Upper lobe of left lung (tissue), 6 donors: ENCODE measurements at regions not wholly inside any gene's neighbourhood (a gene's known extent, or its start where the extent isn't known, plus 50 kb on each side); places are given as distances from the start of the nearest gene placed in this dataset.

Source experiments
- ATAC-seq, 2 donors: fragments of 200-7000 bp; cut with Tn5 transposase; one replicate each; pipeline ENCODE4 v1.9.1; 2022; ENCODE audit warnings: mild to moderate bottlenecking in 2 of 2, moderate library complexity in 2 of 2; ENCODE audit not compliant: low FRiP score in 2 of 2
- DNase-seq, 2 donors: peaks; one replicate each; pipeline ENCODE4 v3.0.0-alpha.2; 2019 to 2020
- H3K27ac ChIP-seq, 4 donors: fragments of 200-600 bp; sonication (generic); one replicate each; pipeline ENCODE4 v1.5.1; 2016 to 2019
- H3K27me3 ChIP-seq, 4 donors: fragments of 200-600 bp; sonication (generic); one replicate each; pipeline ENCODE4 v1.5.1; 2017 to 2019
- H3K36me3 ChIP-seq, 4 donors: fragments of 200-600 bp; sonication (generic); one replicate each; pipeline ENCODE4 v1.5.1; 2016 to 2019
- H3K4me1 ChIP-seq, 4 donors: fragments of 200-600 bp; sonication (generic); one replicate each; pipeline ENCODE4 v1.5.1; 2018 to 2019
- H3K4me3 ChIP-seq, 4 donors: fragments of 200-600 bp; sonication (generic); one replicate each; pipeline ENCODE4 v1.5.1; 2017 to 2019; ENCODE audit warnings: mild to moderate bottlenecking in 2 of 4, moderate library complexity in 1 of 4
- H3K9me3 ChIP-seq, 4 donors: fragments of 200-600 bp; sonication (generic); one replicate each; pipeline ENCODE4 v1.5.1; 2018 to 2019
- EP300 ChIP-seq, 4 donors: sonication (generic); formaldehyde crosslinking; IDR thresholded peaks; one replicate each; pipeline ENCODE4 v1.5.1; 2017; ENCODE audit warnings: antibody characterized with exemption in 4 of 4, control low read depth in 2 of 4
- POLR2A ChIP-seq, 4 donors: fragments of 450-650 bp; IDR thresholded peaks; one replicate each; pipeline ENCODE4 v1.5.1; 2016 to 2017; ENCODE audit warnings: antibody characterized with exemption in 4 of 4, mild to moderate bottlenecking in 2 of 4
- POLR2AphosphoS5 ChIP-seq, 2 donors: sonication (generic); formaldehyde crosslinking; IDR thresholded peaks; one replicate each; pipeline ENCODE4 v1.5.1; 2017; ENCODE audit warnings: antibody characterized with exemption in 2 of 2
- WGBS, 2 donors: methylation state at CpG; one replicate each; pipeline ENCODE4 v1.1.5; 2017 to 2018; 5-methylcytosine and 5-hydroxymethylcytosine counted together
- TF ChIP-seq, protein P1 (sequence below), 6 experiments: fragments of 450-650 bp in 4 of 6; fragments of 200-600 bp in 2 of 6; sonication (generic) in 2 of 6; IDR thresholded peaks; one replicate each; pipeline ENCODE4 v1.5.1; 2016 to 2019; ENCODE audit warnings: antibody characterized with exemption in 6 of 6
- donor health status: DM: no; HTN: no; CAD: no; lungs with moderate emphysema.
- donor health status: DM: no; HTN: yes; CAD: no; lungs with severe emphysema.

DNA sequence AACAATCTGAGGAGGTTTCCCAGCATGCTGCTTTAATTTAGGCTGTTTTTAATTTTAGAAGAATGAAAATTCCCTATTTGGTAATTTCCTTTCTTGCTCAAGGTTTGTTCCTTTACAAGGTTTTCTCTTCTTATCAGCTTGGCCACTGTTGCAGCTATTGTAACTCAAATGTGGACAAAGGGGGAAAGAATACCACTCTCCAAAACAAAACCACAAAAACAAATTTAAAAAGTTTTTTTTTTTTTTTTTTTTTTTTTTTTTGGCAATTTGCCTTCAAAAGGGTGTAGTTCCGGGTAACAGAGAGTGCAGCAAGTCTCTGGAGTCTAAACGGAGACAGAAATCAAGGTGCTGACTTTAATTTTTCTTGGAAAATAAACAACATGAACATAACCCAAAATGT, 306.4 kb upstream of the ARGLU1 start:
- Histone ChIP-seq H3K4me3 (no peak overlapping the region), H3K9me3 (no peaks in the 10 kb centered on the region), H3K4me1 (peaks cover 0 to 3% (median 0%) of the 10 kb centered on the region in 4 donors), H3K27me3 (no peaks in the 10 kb centered on the region), H3K36me3 (no peaks in the 10 kb centered on the region), H3K27ac (peak overlapping the region in 1 of 4 donors; percentile 18)
- 10 to 17% methylated on average over 2 of the region's 2 CpGs for WGBS, 2 donors
- TF ChIP-seq POLR2AphosphoS5 (IDR thresholded peaks at IDR 0.05), result no peak
- TF ChIP-seq POLR2A (IDR thresholded peaks at IDR 0.05), result no peak
- no peak for TF ChIP-seq EP300 (IDR thresholded peaks at IDR 0.05)
- TF ChIP-seq, protein P1, sequence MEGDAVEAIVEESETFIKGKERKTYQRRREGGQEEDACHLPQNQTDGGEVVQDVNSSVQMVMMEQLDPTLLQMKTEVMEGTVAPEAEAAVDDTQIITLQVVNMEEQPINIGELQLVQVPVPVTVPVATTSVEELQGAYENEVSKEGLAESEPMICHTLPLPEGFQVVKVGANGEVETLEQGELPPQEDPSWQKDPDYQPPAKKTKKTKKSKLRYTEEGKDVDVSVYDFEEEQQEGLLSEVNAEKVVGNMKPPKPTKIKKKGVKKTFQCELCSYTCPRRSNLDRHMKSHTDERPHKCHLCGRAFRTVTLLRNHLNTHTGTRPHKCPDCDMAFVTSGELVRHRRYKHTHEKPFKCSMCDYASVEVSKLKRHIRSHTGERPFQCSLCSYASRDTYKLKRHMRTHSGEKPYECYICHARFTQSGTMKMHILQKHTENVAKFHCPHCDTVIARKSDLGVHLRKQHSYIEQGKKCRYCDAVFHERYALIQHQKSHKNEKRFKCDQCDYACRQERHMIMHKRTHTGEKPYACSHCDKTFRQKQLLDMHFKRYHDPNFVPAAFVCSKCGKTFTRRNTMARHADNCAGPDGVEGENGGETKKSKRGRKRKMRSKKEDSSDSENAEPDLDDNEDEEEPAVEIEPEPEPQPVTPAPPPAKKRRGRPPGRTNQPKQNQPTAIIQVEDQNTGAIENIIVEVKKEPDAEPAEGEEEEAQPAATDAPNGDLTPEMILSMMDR (IDR thresholded peaks at IDR 0.05), result no peak
- no peak for DNase-seq
- ATAC-seq, result no peak

GRCh38 chr13:106873810-106874209, 305.9 kb upstream of the ARGLU1 start:
- ATAC-seq (no peak), DNase-seq (no peak)
- Histone ChIP-seq H3K27ac (peak overlapping the region in 2 of 4 donors; percentile 15 to 18), H3K9me3 (no peaks in the 10 kb centered on the region), H3K36me3 (no peaks in the 10 kb centered on the region), H3K4me1 (peaks cover 0 to 3% (median 0%) of the 10 kb centered on the region in 4 donors), H3K27me3 (no peaks in the 10 kb centered on the region), H3K4me3 (no peak overlapping the region)
- WGBS, 2 donors, result 55 to 64% methylated on average over 1 of the region's 1 CpG
- TF ChIP-seq POLR2A (IDR thresholded peaks at IDR 0.05), result no peak
- TF ChIP-seq, protein P1 (IDR thresholded peaks at IDR 0.05), result no peak
- TF ChIP-seq EP300 (IDR thresholded peaks at IDR 0.05), result no peak
- TF ChIP-seq POLR2AphosphoS5 (IDR thresholded peaks at IDR 0.05), result no peak

DNA sequence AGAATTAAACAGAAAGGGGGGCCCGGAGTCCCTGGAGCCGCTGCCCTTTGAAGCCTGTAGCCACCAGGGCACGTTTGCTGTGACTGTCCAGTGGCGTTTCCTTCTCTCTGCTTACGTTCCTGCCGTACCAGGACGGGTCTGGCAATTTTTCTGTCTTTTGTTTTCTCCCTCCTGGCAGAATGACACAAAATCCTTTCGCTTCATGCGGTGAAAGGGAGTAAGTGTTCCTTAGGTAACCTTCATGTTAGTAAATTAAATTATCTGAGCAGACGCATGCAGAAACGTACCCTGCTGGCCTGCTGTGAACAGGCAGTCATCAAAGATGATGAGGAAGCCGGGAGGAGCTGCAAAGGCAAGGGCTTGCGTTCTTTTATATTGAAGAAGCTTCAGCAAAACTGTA, 299.3 kb upstream of the ARGLU1 start:
- WGBS, 2 donors, result 19 to 20% methylated on average over 13 of the region's 13 CpGs

GRCh38 chr13:106865716-106866440, 297.9 kb upstream of the ARGLU1 start:
- H3K9me3 ChIP-seq, result no peaks in the 10 kb centered on the region
- H3K27ac ChIP-seq, result peak overlapping the region in 2 of 4 donors; percentile 43 to 57
- no peaks in the 10 kb centered on the region for H3K27me3 ChIP-seq
- no peak for DNase-seq
- ATAC-seq, result no peak
- H3K4me3 ChIP-seq, result no peak overlapping the region
- TF ChIP-seq POLR2AphosphoS5 (IDR thresholded peaks at IDR 0.05) (no peak), POLR2A (IDR thresholded peaks at IDR 0.05) (no peak), EP300 (IDR thresholded peaks at IDR 0.05) (no peak)
- TF ChIP-seq, protein P1 (IDR thresholded peaks at IDR 0.05), result no peak
- no peaks in the 10 kb centered on the region for H3K36me3 ChIP-seq
- WGBS, 2 donors, result 35 to 47% methylated on average over 3 of the region's 3 CpGs
- peaks cover 0 to 4% (median 2%) of the 10 kb centered on the region in 4 donors for H3K4me1 ChIP-seq

More for the DNA sequence above, 299.3 kb upstream of the ARGLU1 start:
- Histone ChIP-seq H3K4me1 (peaks cover 0 to 4% (median 2%) of the 10 kb centered on the region in 4 donors), H3K36me3 (no peaks in the 10 kb centered on the region), H3K27ac (peak overlapping the region in 1 of 4 donors; percentile 54), H3K9me3 (no peaks in the 10 kb centered on the region), H3K27me3 (no peaks in the 10 kb centered on the region), H3K4me3 (peak overlapping the region in 2 of 4 donors; percentile 6 to 11)
- peak in 1 of 2 donors; percentile 36 for ATAC-seq
- no peak for DNase-seq
- TF ChIP-seq EP300 (IDR thresholded peaks at IDR 0.05), result no peak
- TF ChIP-seq, protein P1 (IDR thresholded peaks at IDR 0.05), result peak in 5 of 6 experiments; percentile 5 to 34 (median 25)
- TF ChIP-seq POLR2A (IDR thresholded peaks at IDR 0.05), result no peak

- Histone ChIP-seq H3K27me3 (no peaks in the 10 kb centered on the region), H3K27ac (no peak overlapping the region), H3K9me3 (no peaks in the 10 kb centered on the region), H3K4me1 (peaks cover 0 to 3% (median 0%) of the 10 kb centered on the region in 4 donors), H3K36me3 (no peaks in the 10 kb centered on the region), H3K4me3 (no peak overlapping the region)
- TF ChIP-seq POLR2AphosphoS5 (IDR thresholded peaks at IDR 0.05) (no peak), POLR2A (IDR thresholded peaks at IDR 0.05) (no peak)
- 45 to 56% methylated on average over 4 of the region's 4 CpGs for WGBS, 2 donors
- DNase-seq, result peak in 1 of 2 donors; percentile 27
- ATAC-seq, result peak in 1 of 2 donors; percentile 51
Measured at GRCh38 chr13:106859533-106859904, 291.6 kb upstream of the ARGLU1 start.
